GM21390 (cell line): ENCODE measurements at regions not wholly inside any gene's neighbourhood (a gene's known extent, or its start where the extent isn't known, plus 50 kb on each side); places are given as distances from the start of the nearest gene placed in this dataset.
"Not testable (repeated sequence)": the region's sequence is repeated elsewhere in the genome, so short reads cannot be mapped to it uniquely, and the experiment has no call there.

Source experiments
- ATAC-seq: cut with Tn5 transposase; IDR thresholded peaks from one replicate; pipeline ENCODE4 v1.9.1; 2021; ENCODE audit not compliant: unreplicated experiment

DNA sequence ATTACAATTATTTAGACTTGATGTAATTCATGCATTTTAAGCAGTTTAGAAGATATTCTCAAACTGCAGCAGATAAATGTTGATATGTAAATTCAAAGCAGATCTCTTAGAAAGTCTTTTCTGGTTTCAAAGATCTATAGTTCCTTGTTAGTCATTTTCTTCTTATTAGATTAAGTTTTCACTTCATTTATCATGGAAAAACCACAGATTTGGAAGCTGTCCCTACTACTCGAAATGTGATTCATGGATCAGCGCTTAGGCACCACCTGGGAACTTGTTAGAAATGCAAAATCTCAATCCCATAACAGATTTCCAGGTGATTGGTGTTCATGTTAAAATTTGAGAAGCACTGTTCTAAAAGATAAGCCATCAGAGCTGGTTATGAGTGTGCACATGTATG, 92.8 kb upstream of the CDH2 start:
- no peak for ATAC-seq

DNA sequence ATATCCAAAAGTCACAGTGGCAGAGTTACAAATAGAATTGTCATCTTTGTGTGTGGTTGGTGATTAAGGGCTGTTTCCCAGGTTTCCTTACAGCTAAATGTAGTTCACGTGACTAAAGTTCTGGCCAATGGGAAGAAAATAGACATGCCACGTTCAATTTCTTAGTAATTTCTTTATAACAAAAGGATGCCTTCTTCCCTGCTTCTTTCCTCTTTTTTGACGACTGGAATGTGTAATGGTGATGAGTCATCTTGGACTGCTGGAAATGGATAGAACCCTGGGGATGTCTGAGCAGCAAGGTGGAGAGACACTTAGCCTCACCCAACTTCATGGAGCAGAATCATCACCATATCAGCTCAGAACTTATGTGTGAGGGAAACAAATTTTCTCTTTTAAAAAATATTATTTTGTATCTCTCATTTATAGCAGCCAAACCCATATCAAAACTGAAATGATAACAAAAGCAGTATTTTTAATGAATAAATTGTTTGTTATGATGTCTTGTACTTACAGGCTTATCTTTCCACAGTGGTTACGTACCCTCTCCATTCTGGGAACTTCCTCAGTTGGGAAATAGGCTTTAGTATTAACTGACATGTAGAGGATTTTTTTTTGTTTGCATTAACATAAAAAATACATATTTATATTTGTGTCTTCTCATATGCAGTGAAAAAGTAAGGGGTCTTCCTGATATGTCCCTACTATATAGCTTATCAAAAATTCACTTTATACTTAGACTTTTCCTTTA, 91.1 kb upstream of the CDH2 start:
- ATAC-seq = no peak

DNA sequence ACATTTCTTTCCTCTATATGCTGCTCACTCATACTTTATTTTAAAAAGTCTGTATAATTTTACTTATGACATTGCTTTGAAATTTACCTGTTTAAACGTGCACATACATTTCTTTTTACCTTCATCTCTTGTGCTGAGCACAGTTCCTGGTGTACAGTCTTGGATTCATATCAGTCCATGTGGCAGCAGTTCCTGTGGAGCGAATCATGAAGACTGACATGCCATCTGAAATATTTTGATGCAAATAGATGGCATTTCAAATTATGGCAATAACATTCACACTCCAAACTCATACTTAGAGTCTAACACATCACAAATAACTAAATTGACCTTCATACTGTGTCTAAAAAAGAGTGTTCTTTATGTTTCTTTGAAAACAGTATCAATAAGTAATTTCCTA, 90.3 kb upstream of the CDH2 start:
- no peak for ATAC-seq

DNA sequence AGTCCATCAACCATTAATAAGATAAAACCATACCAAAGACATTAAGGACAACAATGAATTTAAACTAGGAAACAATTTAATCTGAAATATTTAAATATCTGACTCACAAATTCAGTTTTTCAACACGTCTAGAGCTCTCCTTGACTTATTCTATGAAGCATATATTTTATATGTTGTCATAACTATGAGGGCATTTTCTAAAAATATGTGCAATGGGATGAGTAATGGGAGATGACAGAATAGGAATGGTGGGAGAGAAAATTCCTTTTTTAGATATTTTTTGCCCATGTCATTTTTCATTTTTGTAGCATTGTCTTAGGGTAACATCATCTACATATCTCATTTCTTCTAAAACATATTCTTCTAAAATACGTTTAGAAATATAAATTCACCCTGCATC, 79.2 kb upstream of the CDH2 start:
- ATAC-seq = no peak

DNA sequence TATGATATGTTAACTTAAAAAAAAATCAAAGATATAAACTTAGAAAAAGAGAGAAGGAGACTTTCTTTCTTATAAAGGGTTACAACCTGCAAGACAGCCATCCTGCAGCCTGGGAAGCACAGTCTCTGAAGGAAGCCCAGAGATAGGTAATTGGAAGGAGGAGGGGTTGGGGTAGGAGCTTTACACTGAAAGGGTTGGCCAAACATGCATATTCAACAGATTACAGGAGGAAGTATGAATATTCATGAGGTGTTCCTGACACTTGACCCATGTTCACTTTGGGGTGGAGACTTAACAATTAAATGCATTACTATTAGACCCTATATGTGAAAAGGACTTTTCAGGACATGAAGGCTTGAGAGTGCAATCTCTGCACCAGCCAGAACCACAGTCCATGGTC, 71.7 kb upstream of the CDH2 start:
- ATAC-seq = no peak

DNA sequence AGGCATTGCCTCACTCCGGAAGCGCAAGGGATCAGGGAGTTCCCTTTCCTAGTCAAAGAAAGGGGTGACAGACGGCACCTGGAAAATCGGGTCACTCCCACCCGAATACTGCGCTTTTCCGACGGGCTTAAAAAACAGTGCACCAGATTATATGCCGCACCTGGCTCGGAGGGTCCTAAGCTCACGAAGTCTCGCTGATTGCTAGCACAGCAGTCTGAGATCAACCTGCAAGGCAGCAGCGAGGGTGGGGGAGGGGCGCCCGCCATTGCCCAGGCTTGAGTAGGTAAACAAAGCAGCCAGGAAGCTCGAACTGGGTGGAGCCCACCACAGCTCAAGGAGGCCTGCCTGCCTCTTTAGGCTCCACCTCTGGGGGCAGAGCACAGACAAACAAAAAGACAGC, 63.7 kb upstream of the CDH2 start:
- not testable (repeated sequence) for ATAC-seq

DNA sequence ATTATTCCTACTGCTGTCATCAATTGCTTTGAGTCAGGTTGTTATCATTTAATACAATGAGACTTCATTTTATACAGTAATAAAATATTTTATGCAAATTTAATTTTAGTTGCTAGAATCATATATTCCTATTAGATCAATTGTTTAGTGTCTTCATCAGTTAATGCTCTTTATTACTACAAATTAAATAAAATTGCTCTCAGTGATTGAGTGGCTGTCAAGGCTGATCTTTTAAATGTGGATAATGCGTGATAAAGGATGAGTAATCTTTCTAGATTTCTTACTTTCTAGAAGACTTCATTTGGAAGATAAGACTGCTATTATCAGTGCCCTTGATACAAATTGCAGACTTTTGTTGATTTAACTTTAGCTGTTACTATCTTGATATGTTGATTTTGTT, 59.6 kb upstream of the CDH2 start:
- ATAC-seq = no peak
